ENCODE measurements at regions not wholly inside any gene's neighbourhood (a gene's known extent, or its start where the extent isn't known, plus 50 kb on each side); places are given as distances from the start of the nearest gene placed in this dataset.

- no peak for TF ChIP-seq POLR2A (IDR thresholded peaks at IDR 0.05)
- no peak for TF ChIP-seq CTCF (IDR thresholded peaks at IDR 0.05)
Observed at GRCh38 chr16:63995025-63995424, 1126.8 kb downstream of the CDH11 start.

Measured in testis (tissue), 2 donors.